H9 (cell line): ENCODE measurements at regions not wholly inside any gene's neighbourhood (a gene's known extent, or its start where the extent isn't known, plus 50 kb on each side); places are given as distances from the start of the nearest gene placed in this dataset.
"Not testable (repeated sequence)": the region's sequence is repeated elsewhere in the genome, so short reads cannot be mapped to it uniquely, and the experiment has no call there.

Source experiments
- DNase-seq: peaks from one replicate; pipeline ENCODE4 v3.0.0-alpha.2; 2017
- H2AFZ ChIP-seq: one replicate; pipeline ENCODE4 v1.6.1; 2013; ENCODE audit warnings: mild to moderate bottlenecking, low read length, control low read depth, moderate library complexity
- H2AK5ac ChIP-seq: 2 replicates; pipeline ENCODE4 v1.6.1; 2013; ENCODE audit warnings: low read length, control low read depth, mixed read lengths; ENCODE audit not compliant: insufficient read length
- H2BK120ac ChIP-seq: one replicate; pipeline ENCODE4 v1.6.1; 2013; ENCODE audit warnings: low read depth, mild to moderate bottlenecking, low read length, control low read depth, inconsistent platforms; ENCODE audit not compliant: poor library complexity, severe bottlenecking
- H2BK12ac ChIP-seq: 2 replicates; pipeline ENCODE4 v1.6.1; 2013; ENCODE audit warnings: low read length, control low read depth, mixed read lengths, low read depth; ENCODE audit not compliant: insufficient read length
- H2BK15ac ChIP-seq: 2 replicates; pipeline ENCODE4 v1.6.1; 2013; ENCODE audit warnings: low read depth, low read length, control low read depth
- H2BK20ac ChIP-seq: one replicate; pipeline ENCODE4 v1.6.1; 2013; ENCODE audit warnings: low read depth, mild to moderate bottlenecking, low read length, control low read depth, inconsistent platforms; ENCODE audit not compliant: poor library complexity, severe bottlenecking
- H2BK5ac ChIP-seq: 2 replicates; pipeline ENCODE4 v1.6.1; 2013; ENCODE audit warnings: low read length, control low read depth, mixed read lengths; ENCODE audit not compliant: insufficient read length
- H3K14ac ChIP-seq: 2 replicates; pipeline ENCODE4 v1.6.1; 2013; ENCODE audit warnings: low read length, control low read depth; ENCODE audit not compliant: insufficient read depth
- H3K18ac ChIP-seq: 2 replicates; pipeline ENCODE4 v1.6.1; 2013; ENCODE audit warnings: low read depth, mild to moderate bottlenecking, mixed read lengths, low read length, control low read depth; ENCODE audit not compliant: insufficient read length
- H3K23ac ChIP-seq: 2 replicates; pipeline ENCODE4 v1.6.1; 2013; ENCODE audit warnings: low read length, control low read depth, mixed read lengths, low read depth; ENCODE audit not compliant: insufficient read length
- H3K23me2 ChIP-seq: 2 replicates; pipeline ENCODE4 v1.6.1; 2013; ENCODE audit warnings: low read depth, mild to moderate bottlenecking, mixed read lengths, low read length, control low read depth; ENCODE audit not compliant: insufficient read length, poor library complexity, severe bottlenecking
- H3K27ac ChIP-seq: 2 replicates; pipeline ENCODE4 v1.5.1; 2013; ENCODE audit warnings: low read length, control low read depth, mixed read lengths, low read depth; ENCODE audit not compliant: insufficient read length
- H3K27me3 ChIP-seq: 2 replicates; pipeline ENCODE4 v1.6.1; 2013; ENCODE audit warnings: low read length, control low read depth, inconsistent platforms; ENCODE audit not compliant: insufficient read depth
- H3K4ac ChIP-seq: 2 replicates; pipeline ENCODE4 v1.6.1; 2013; ENCODE audit warnings: low read depth, mild to moderate bottlenecking, control low read depth, inconsistent platforms, low read length, moderate library complexity
- H3K4me1 ChIP-seq: 2 replicates; pipeline ENCODE4 v1.6.1; 2013; ENCODE audit warnings: low read length, control low read depth, inconsistent platforms; ENCODE audit not compliant: insufficient read depth
- H3K4me2 ChIP-seq: 2 replicates; pipeline ENCODE4 v1.6.1; 2013; ENCODE audit warnings: low read length, control low read depth, mixed read lengths; ENCODE audit not compliant: insufficient read length, insufficient read depth
- H3K56ac ChIP-seq: 2 replicates; pipeline ENCODE4 v1.6.1; 2013; ENCODE audit warnings: low read depth, mild to moderate bottlenecking, mixed read lengths, low read length, control low read depth; ENCODE audit not compliant: insufficient read length
- H3K79me1 ChIP-seq: 2 replicates; pipeline ENCODE4 v1.6.1; 2013; ENCODE audit warnings: low read depth, mild to moderate bottlenecking, moderate library complexity, low read length, control low read depth, inconsistent platforms; ENCODE audit not compliant: insufficient read depth, poor library complexity, severe bottlenecking
- H3K79me2 ChIP-seq: 2 replicates; pipeline ENCODE4 v1.6.1; 2013; ENCODE audit warnings: low read length, control low read depth, inconsistent platforms; ENCODE audit not compliant: insufficient read depth
- H3K9ac ChIP-seq: 2 replicates; pipeline ENCODE4 v1.6.1; 2013; ENCODE audit warnings: low read length, control low read depth, mixed read lengths; ENCODE audit not compliant: insufficient read length; ENCODE audit errors: extremely low read depth
- H3K9me3 ChIP-seq: one replicate; pipeline ENCODE4 v1.6.1; 2013; ENCODE audit warnings: low read depth, low read length, inconsistent platforms; ENCODE audit not compliant: control insufficient read depth
- H3T11ph ChIP-seq: one replicate; pipeline ENCODE4 v1.6.1; 2013; ENCODE audit warnings: mild to moderate bottlenecking, low read length, control low read depth, inconsistent platforms
- H4K20me1 ChIP-seq: one replicate; pipeline ENCODE4 v1.6.1; 2013; ENCODE audit not compliant: control insufficient read depth, insufficient read length, insufficient read depth
- H4K5ac ChIP-seq: 2 replicates; pipeline ENCODE4 v1.6.1; 2013; ENCODE audit warnings: low read depth, mild to moderate bottlenecking, mixed read lengths, low read length, control low read depth; ENCODE audit not compliant: insufficient read length
- H4K8ac ChIP-seq: replicated peaks from 2 replicates; pipeline ENCODE4 v1.6.1; 2013; ENCODE audit warnings: low read length, control low read depth, mixed read lengths, low read depth; ENCODE audit not compliant: insufficient read length
- H4K91ac ChIP-seq: 2 replicates; pipeline ENCODE4 v1.6.1; 2013; ENCODE audit warnings: low read depth, mild to moderate bottlenecking, moderate library complexity, mixed read lengths, low read length, control low read depth; ENCODE audit not compliant: insufficient read length
- H3K27ac Mint-ChIP-seq, 3 experiments: 2 replicates in 2 of 3; 3 replicates in 1 of 3; pipeline ENCODE4 v1.8.0; 2020 to 2021; ENCODE audit warnings: mixed read lengths in 3 of 3, mild to moderate bottlenecking in 1 of 3, moderate library complexity in 1 of 3
- H3K27me3 Mint-ChIP-seq: 2 replicates; pipeline ENCODE4 v1.8.0; 2021; ENCODE audit warnings: low read depth, mild to moderate bottlenecking, moderate library complexity, mixed read lengths
- H3K36me3 Mint-ChIP-seq, 3 experiments: 2 replicates in 2 of 3; 3 replicates in 1 of 3; pipeline ENCODE4 v1.8.0; 2020 to 2021; ENCODE audit warnings: low read depth in 3 of 3, mixed read lengths in 3 of 3; ENCODE audit not compliant: insufficient read depth in 1 of 3
- H3K4me1 Mint-ChIP-seq, 2 experiments: 2 replicates each; pipeline ENCODE4 v1.8.0; 2020; ENCODE audit warnings: mixed read lengths in 2 of 2
- H3K4me3 Mint-ChIP-seq, 2 experiments: 2 replicates in 1 of 2; 3 replicates in 1 of 2; pipeline ENCODE4 v1.8.0; 2020 to 2021; ENCODE audit warnings: mild to moderate bottlenecking in 2 of 2, mixed read lengths in 2 of 2, moderate library complexity in 1 of 2
- H3K9me3 Mint-ChIP-seq, 2 experiments: 2 replicates in 1 of 2; 3 replicates in 1 of 2; pipeline ENCODE4 v1.8.0; 2020; ENCODE audit warnings: mild to moderate bottlenecking in 2 of 2, mixed read lengths in 2 of 2, moderate library complexity in 1 of 2
- WGBS: extraction: QIAGEN DNeasy Blood & Tissue Kit; methylation state at CpG from one replicate; pipeline ENCODE4 v1.1.7; 2013; ENCODE audit warnings: missing lambda C conversion rate, low lambda C conversion rate, mixed read lengths; ENCODE audit not compliant: insufficient read length; ENCODE audit errors: extremely low coverage; 5-methylcytosine and 5-hydroxymethylcytosine counted together
- TF ChIP-seq, protein P1 (sequence below): fragments of 200-600 bp; sonication (generic); conservative IDR thresholded peaks from 3 replicates; pipeline ENCODE4 v1.8.0; 2021; ENCODE audit warnings: antibody characterized with exemption, mild to moderate bottlenecking

DNA sequence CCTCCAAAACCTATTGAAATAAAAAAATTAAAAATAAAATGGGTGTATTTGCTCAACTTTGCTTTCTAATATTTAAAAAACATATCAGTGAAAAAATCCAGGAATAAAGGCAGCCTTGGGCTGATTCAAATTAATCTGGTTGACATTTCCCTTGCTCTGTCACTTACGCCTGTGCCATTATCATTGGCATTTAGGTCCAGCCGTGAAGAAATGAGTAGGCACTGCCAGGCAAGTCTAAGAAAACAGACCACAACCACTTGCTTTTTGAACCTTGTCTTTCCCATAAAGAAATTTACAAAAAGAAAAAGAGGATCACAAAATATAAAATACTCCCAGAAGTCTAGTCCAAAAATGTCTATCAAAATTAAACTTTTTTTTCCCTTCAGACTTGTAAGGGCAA is 59.2 kb upstream of the HBS1L start:
- TF ChIP-seq, protein P1, sequence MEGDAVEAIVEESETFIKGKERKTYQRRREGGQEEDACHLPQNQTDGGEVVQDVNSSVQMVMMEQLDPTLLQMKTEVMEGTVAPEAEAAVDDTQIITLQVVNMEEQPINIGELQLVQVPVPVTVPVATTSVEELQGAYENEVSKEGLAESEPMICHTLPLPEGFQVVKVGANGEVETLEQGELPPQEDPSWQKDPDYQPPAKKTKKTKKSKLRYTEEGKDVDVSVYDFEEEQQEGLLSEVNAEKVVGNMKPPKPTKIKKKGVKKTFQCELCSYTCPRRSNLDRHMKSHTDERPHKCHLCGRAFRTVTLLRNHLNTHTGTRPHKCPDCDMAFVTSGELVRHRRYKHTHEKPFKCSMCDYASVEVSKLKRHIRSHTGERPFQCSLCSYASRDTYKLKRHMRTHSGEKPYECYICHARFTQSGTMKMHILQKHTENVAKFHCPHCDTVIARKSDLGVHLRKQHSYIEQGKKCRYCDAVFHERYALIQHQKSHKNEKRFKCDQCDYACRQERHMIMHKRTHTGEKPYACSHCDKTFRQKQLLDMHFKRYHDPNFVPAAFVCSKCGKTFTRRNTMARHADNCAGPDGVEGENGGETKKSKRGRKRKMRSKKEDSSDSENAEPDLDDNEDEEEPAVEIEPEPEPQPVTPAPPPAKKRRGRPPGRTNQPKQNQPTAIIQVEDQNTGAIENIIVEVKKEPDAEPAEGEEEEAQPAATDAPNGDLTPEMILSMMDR: no peak
- Histone ChIP-seq H3K79me2 (no peaks in the 10 kb centered on the region), H3K9me3 (no peaks in the 10 kb centered on the region), H2AFZ (no peak overlapping the region), H3K56ac (no peak overlapping the region), H2BK12ac (no peak overlapping the region), H2BK5ac (no peak overlapping the region), H3K14ac (no peak overlapping the region), H3K4me1 (no peaks in the 10 kb centered on the region), H3K4ac (no peak overlapping the region), H4K20me1 (no peaks in the 10 kb centered on the region), H3K9ac (no peak overlapping the region), H3K79me1 (no peaks in the 10 kb centered on the region), H2BK20ac (no peak overlapping the region), H3K27me3 (no peaks in the 10 kb centered on the region), H3K18ac (no peak overlapping the region), H4K91ac (no peak overlapping the region), H4K5ac (no peak overlapping the region), H3K23ac (no peak overlapping the region), H4K8ac (no peak overlapping the region), H3K23me2 (no peaks in the 10 kb centered on the region), H3T11ph (no peak overlapping the region), H3K4me2 (no peak overlapping the region), H2AK5ac (no peak overlapping the region), H2BK120ac (no peak overlapping the region), H3K27ac (no peak overlapping the region), H2BK15ac (no peak overlapping the region)
- no CpG with 5 or more reads among the region's 2 CpGs for whole genome bisulfite sequencing
- H3K4me3 Mint-ChIP-seq: no peak overlapping the region
- H3K27me3 Mint-ChIP-seq: peaks cover 2% of the 10 kb centered on the region
- no peaks in the 10 kb centered on the region for H3K36me3 Mint-ChIP-seq
- no peak overlapping the region for H3K27ac Mint-ChIP-seq
- no peak for DNase-seq
- H3K9me3 Mint-ChIP-seq: no peaks in the 10 kb centered on the region
- H3K4me1 Mint-ChIP-seq: no peaks in the 10 kb centered on the region

DNA sequence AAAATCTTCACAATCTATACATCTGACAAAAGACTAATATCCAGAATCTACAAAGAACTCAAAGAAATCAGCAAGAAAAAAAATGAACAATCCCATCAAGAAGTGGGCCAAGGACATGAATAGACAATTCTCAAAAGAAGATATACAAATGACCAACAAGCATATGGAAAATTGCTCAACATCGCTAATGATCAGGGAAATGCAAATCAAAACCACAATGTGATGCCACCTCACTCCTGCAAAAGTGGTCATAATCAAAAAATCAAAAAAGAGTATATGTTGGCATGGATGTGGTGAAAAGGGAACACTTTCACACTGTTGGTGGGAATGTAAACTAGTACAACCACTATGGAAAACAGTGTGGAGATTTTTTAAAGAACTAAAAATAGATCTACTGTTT is 58.3 kb upstream of the HBS1L start:
- H2BK15ac ChIP-seq, H3K4me3 Mint-ChIP-seq, H4K8ac ChIP-seq, H3K9ac ChIP-seq, H3K56ac ChIP-seq, H3K4me1 ChIP-seq, H3K27me3 ChIP-seq, H3K14ac ChIP-seq, H3K36me3 Mint-ChIP-seq, H4K20me1 ChIP-seq, H4K91ac ChIP-seq, H3K4me1 Mint-ChIP-seq, H3K79me2 ChIP-seq, H2BK5ac ChIP-seq, H3K18ac ChIP-seq, H4K5ac ChIP-seq, H3K27ac Mint-ChIP-seq, H3K4me2 ChIP-seq, H3K23ac ChIP-seq, H2BK12ac ChIP-seq, H3K23me2 ChIP-seq, H3K9me3 Mint-ChIP-seq, H3T11ph ChIP-seq, H2BK120ac ChIP-seq, H3K4ac ChIP-seq, H2BK20ac ChIP-seq, DNase-seq, H2AK5ac ChIP-seq, H3K9me3 ChIP-seq, H3K27me3 Mint-ChIP-seq, H3K79me1 ChIP-seq, H2AFZ ChIP-seq, H3K27ac ChIP-seq: not testable (repeated sequence)
- no CpG with 5 or more reads among the region's 1 CpG for WGBS
